ENCODE measurements at regions not wholly inside any gene's neighbourhood (a gene's known extent, or its start where the extent isn't known, plus 50 kb on each side); places are given as distances from the start of the nearest gene placed in this dataset.

DNA sequence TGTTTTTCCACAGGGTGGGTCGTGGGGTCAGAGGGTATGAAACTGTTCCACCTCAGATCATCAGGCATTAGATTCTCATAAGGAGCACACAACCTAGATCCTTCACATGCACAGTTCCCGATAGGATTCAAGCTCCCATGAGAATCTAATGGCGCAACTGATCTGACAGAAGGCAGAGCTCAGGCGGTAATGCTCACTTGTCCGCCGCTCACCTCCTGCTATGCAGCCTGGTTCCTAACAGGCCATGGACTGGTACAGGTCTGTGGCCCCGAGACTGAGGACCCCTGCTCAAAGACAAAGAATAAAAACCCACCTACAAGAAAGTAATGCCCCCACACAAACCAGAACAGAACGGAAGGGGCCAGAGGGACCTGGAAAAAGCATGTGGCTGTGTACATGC is 76.1 kb upstream of the SNX9 start:
- TF ChIP-seq, protein P1, sequence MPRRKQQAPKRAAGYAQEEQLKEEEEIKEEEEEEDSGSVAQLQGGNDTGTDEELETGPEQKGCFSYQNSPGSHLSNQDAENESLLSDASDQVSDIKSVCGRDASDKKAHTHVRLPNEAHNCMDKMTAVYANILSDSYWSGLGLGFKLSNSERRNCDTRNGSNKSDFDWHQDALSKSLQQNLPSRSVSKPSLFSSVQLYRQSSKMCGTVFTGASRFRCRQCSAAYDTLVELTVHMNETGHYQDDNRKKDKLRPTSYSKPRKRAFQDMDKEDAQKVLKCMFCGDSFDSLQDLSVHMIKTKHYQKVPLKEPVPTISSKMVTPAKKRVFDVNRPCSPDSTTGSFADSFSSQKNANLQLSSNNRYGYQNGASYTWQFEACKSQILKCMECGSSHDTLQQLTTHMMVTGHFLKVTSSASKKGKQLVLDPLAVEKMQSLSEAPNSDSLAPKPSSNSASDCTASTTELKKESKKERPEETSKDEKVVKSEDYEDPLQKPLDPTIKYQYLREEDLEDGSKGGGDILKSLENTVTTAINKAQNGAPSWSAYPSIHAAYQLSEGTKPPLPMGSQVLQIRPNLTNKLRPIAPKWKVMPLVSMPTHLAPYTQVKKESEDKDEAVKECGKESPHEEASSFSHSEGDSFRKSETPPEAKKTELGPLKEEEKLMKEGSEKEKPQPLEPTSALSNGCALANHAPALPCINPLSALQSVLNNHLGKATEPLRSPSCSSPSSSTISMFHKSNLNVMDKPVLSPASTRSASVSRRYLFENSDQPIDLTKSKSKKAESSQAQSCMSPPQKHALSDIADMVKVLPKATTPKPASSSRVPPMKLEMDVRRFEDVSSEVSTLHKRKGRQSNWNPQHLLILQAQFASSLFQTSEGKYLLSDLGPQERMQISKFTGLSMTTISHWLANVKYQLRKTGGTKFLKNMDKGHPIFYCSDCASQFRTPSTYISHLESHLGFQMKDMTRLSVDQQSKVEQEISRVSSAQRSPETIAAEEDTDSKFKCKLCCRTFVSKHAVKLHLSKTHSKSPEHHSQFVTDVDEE (CRISPR knock-in tag; IDR thresholded peaks at IDR 0.05): no peak
- TF ChIP-seq, protein P2, sequence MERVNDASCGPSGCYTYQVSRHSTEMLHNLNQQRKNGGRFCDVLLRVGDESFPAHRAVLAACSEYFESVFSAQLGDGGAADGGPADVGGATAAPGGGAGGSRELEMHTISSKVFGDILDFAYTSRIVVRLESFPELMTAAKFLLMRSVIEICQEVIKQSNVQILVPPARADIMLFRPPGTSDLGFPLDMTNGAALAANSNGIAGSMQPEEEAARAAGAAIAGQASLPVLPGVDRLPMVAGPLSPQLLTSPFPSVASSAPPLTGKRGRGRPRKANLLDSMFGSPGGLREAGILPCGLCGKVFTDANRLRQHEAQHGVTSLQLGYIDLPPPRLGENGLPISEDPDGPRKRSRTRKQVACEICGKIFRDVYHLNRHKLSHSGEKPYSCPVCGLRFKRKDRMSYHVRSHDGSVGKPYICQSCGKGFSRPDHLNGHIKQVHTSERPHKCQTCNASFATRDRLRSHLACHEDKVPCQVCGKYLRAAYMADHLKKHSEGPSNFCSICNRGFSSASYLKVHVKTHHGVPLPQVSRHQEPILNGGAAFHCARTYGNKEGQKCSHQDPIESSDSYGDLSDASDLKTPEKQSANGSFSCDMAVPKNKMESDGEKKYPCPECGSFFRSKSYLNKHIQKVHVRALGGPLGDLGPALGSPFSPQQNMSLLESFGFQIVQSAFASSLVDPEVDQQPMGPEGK (CRISPR knock-in tag; IDR thresholded peaks at IDR 0.05; ENCODE audit: borderline replicate concordance): no peak
- TF ChIP-seq ARNTL (CRISPR knock-in tag; IDR thresholded peaks at IDR 0.05; ENCODE audit: borderline replicate concordance, low read depth) (no peak), ZFP30 (CRISPR knock-in tag; IDR thresholded peaks at IDR 0.05) (no peak), ZFP3 (CRISPR knock-in tag; IDR thresholded peaks at IDR 0.05) (no peak), SNAI2 (CRISPR knock-in tag; IDR thresholded peaks at IDR 0.05) (no peak), ESRRG (CRISPR knock-in tag; IDR thresholded peaks at IDR 0.05) (no peak), PPARA (CRISPR knock-in tag; IDR thresholded peaks at IDR 0.05; ENCODE audit: borderline replicate concordance) (no peak), ZNF565 (CRISPR knock-in tag; conservative IDR thresholded peaks at IDR 0.05; ENCODE audit: low read depth) (no peak), TOX (CRISPR knock-in tag; IDR thresholded peaks at IDR 0.05; ENCODE audit: borderline replicate concordance) (no peak)
- TF ChIP-seq, protein P3, sequence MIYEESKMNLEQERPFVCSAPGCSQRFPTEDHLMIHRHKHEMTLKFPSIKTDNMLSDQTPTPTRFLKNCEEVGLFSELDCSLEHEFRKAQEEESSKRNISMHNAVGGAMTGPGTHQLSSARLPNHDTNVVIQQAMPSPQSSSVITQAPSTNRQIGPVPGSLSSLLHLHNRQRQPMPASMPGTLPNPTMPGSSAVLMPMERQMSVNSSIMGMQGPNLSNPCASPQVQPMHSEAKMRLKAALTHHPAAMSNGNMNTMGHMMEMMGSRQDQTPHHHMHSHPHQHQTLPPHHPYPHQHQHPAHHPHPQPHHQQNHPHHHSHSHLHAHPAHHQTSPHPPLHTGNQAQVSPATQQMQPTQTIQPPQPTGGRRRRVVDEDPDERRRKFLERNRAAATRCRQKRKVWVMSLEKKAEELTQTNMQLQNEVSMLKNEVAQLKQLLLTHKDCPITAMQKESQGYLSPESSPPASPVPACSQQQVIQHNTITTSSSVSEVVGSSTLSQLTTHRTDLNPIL (CRISPR knock-in tag; IDR thresholded peaks at IDR 0.05; ENCODE audit: low read depth): no peak
- TF ChIP-seq, protein P4, sequence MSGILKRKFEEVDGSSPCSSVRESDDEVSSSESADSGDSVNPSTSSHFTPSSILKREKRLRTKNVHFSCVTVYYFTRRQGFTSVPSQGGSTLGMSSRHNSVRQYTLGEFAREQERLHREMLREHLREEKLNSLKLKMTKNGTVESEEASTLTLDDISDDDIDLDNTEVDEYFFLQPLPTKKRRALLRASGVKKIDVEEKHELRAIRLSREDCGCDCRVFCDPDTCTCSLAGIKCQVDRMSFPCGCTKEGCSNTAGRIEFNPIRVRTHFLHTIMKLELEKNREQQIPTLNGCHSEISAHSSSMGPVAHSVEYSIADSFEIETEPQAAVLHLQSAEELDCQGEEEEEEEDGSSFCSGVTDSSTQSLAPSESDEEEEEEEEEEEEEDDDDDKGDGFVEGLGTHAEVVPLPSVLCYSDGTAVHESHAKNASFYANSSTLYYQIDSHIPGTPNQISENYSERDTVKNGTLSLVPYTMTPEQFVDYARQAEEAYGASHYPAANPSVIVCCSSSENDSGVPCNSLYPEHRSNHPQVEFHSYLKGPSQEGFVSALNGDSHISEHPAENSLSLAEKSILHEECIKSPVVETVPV (CRISPR knock-in tag; IDR thresholded peaks at IDR 0.05): no peak

All from SK-N-SH treated with all-trans-retinoic acid at 6 μM for 48 hours (cell line).